ENCODE measurements at regions not wholly inside any gene's neighbourhood (a gene's known extent, or its start where the extent isn't known, plus 50 kb on each side); places are given as distances from the start of the nearest gene placed in this dataset.

DNA sequence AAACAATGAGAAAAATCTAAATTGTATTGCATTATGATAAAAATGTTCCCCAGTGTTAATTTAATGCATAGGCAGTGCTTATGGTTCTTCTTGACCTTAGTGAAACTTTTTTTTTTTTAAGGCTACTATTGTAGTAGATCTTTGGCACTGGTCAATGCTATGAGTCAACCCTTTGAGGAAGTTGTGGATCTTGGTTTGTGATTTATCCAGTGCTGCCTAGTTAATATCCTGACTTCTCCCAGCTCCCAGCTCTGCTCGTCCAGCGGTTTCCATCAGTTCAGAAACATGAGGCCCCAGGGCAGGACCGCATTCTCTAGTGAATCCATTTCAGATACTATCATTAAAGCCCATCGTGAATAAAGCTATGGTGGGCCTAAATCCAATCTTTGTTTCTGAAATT, 364.5 kb upstream of the JARID2 start:
- TF ChIP-seq, protein P1, sequence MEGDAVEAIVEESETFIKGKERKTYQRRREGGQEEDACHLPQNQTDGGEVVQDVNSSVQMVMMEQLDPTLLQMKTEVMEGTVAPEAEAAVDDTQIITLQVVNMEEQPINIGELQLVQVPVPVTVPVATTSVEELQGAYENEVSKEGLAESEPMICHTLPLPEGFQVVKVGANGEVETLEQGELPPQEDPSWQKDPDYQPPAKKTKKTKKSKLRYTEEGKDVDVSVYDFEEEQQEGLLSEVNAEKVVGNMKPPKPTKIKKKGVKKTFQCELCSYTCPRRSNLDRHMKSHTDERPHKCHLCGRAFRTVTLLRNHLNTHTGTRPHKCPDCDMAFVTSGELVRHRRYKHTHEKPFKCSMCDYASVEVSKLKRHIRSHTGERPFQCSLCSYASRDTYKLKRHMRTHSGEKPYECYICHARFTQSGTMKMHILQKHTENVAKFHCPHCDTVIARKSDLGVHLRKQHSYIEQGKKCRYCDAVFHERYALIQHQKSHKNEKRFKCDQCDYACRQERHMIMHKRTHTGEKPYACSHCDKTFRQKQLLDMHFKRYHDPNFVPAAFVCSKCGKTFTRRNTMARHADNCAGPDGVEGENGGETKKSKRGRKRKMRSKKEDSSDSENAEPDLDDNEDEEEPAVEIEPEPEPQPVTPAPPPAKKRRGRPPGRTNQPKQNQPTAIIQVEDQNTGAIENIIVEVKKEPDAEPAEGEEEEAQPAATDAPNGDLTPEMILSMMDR (IDR thresholded peaks at IDR 0.05; ENCODE audit: partially characterized antibody, unreplicated experiment) = no peak
- H3K4me1 Mint-ChIP-seq (ENCODE audit: low read depth, unreplicated experiment) = peaks cover 19% of the 10 kb centered on the region
- peaks cover 3% of the 10 kb centered on the region for H3K27me3 Mint-ChIP-seq (ENCODE audit: unreplicated experiment)
- no peak overlapping the region for H3K4me3 Mint-ChIP-seq (ENCODE audit: unreplicated experiment)
- no peaks in the 10 kb centered on the region for H3K36me3 Mint-ChIP-seq (ENCODE audit: unreplicated experiment)
- H3K9me3 Mint-ChIP-seq (ENCODE audit: unreplicated experiment) = no peaks in the 10 kb centered on the region
- H3K27ac Mint-ChIP-seq (ENCODE audit: unreplicated experiment) = no peak overlapping the region
- DNase-seq = no peak

- TF ChIP-seq, protein P1 (IDR thresholded peaks at IDR 0.05; ENCODE audit: partially characterized antibody, unreplicated experiment) = no peak
- Mint-ChIP-seq H3K27ac (ENCODE audit: unreplicated experiment) (no peak overlapping the region), H3K9me3 (ENCODE audit: unreplicated experiment) (no peaks in the 10 kb centered on the region), H3K27me3 (ENCODE audit: unreplicated experiment) (peaks cover 5% of the 10 kb centered on the region), H3K4me1 (ENCODE audit: low read depth, unreplicated experiment) (peaks cover 17% of the 10 kb centered on the region), H3K4me3 (ENCODE audit: unreplicated experiment) (no peak overlapping the region), H3K36me3 (ENCODE audit: unreplicated experiment) (no peaks in the 10 kb centered on the region)
- no peak for DNase-seq
Observed at GRCh38 chr6:14882394-14883026, 363.4 kb upstream of the JARID2 start.

DNA sequence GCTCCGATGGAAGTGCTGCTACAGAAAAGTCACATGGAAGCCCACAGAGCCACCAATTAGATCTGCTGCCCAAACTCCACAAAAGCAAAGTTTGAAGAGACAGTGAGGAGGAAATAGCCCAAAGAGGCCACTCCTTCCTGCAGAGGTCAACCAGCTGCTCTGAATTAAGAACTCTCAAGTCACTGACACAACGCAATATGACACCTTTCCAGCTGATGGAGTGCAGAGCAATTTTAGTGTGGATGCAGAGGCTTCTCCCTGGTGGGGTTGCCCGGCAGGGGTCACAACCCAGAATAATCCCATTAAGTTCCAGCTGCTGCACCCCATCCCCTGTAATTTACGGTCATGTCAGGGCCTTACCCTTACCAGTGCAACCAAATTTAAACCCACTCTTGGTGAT, 361.9 kb upstream of the JARID2 start:
- Mint-ChIP-seq H3K36me3 (ENCODE audit: unreplicated experiment) (no peaks in the 10 kb centered on the region), H3K4me1 (ENCODE audit: low read depth, unreplicated experiment) (peaks cover 17% of the 10 kb centered on the region), H3K9me3 (ENCODE audit: unreplicated experiment) (no peaks in the 10 kb centered on the region), H3K27ac (ENCODE audit: unreplicated experiment) (no peak overlapping the region), H3K4me3 (ENCODE audit: unreplicated experiment) (no peak overlapping the region), H3K27me3 (ENCODE audit: unreplicated experiment) (peaks cover 2% of the 10 kb centered on the region)
- TF ChIP-seq, protein P1 (IDR thresholded peaks at IDR 0.05; ENCODE audit: partially characterized antibody, unreplicated experiment) = no peak
- DNase-seq = no peak

DNA sequence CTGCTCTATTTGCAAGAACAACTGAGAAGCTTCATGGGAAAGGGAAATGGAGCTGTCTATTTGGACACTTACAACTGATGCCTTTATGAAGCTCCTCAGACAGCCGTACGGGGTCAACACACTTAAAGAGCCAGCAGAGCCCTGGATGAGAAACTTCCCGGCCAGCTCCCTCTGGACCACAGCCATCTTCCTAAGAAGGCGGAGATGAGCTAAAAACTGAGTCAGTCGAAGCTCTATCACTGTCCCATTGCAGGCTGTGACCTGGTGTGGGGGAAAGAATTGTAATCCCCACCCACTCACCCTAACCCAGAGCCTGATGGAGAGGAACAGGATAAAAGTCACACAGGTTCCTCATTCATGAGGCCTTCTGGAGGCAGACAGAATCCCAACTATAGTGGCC, 360.4 kb upstream of the JARID2 start:
- TF ChIP-seq, protein P1 (IDR thresholded peaks at IDR 0.05; ENCODE audit: partially characterized antibody, unreplicated experiment) = no peak
- no peak overlapping the region for H3K4me3 Mint-ChIP-seq (ENCODE audit: unreplicated experiment)
- peaks cover 15% of the 10 kb centered on the region for H3K4me1 Mint-ChIP-seq (ENCODE audit: low read depth, unreplicated experiment)
- H3K9me3 Mint-ChIP-seq (ENCODE audit: unreplicated experiment) = no peaks in the 10 kb centered on the region
- no peak for DNase-seq
- no peaks in the 10 kb centered on the region for H3K36me3 Mint-ChIP-seq (ENCODE audit: unreplicated experiment)
- H3K27me3 Mint-ChIP-seq (ENCODE audit: unreplicated experiment) = peaks cover 2% of the 10 kb centered on the region
- no peak overlapping the region for H3K27ac Mint-ChIP-seq (ENCODE audit: unreplicated experiment)

DNA sequence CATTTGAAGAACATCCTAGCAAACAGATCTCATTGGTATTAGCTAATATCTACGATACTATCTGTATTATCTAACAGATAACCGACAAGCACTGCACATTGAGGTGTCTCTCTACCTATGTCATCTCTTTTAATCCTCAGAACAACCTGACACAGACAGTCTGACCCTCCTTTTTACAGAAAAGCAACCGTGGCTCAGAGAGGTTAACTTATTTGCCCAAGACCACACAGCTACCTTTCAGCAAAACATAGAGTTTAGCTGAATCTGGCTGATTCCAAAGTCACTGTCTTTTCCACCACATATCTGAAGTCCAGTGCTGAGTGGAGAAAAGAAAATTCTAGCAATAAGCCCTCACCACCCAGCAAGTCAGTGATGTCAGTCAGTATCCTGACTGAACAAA, 358.7 kb upstream of the JARID2 start:
- no peaks in the 10 kb centered on the region for H3K36me3 Mint-ChIP-seq (ENCODE audit: unreplicated experiment)
- peaks cover 13% of the 10 kb centered on the region for H3K4me1 Mint-ChIP-seq (ENCODE audit: low read depth, unreplicated experiment)
- TF ChIP-seq, protein P1 (IDR thresholded peaks at IDR 0.05; ENCODE audit: partially characterized antibody, unreplicated experiment) = no peak
- H3K4me3 Mint-ChIP-seq (ENCODE audit: unreplicated experiment) = no peak overlapping the region
- peaks cover 2% of the 10 kb centered on the region for H3K27me3 Mint-ChIP-seq (ENCODE audit: unreplicated experiment)
- no peak for DNase-seq
- no peak overlapping the region for H3K27ac Mint-ChIP-seq (ENCODE audit: unreplicated experiment)
- peaks cover 2% of the 10 kb centered on the region for H3K9me3 Mint-ChIP-seq (ENCODE audit: unreplicated experiment)

Measured in glutamatergic neuron (in vitro differentiated cells).